IMR-90 (cell line): ENCODE measurements at regions not wholly inside any gene's neighbourhood (a gene's known extent, or its start where the extent isn't known, plus 50 kb on each side); places are given as distances from the start of the nearest gene placed in this dataset.

Experiments used
- ATAC-seq: fragments of 200-7000 bp; cut with Tn5 transposase; 2 replicates; pipeline ENCODE4 v1.9.1; 2020; ENCODE audit warnings: low read depth, mild to moderate bottlenecking, moderate library complexity
- BruUV-seq: library from RNA; stranded (reverse); fragments of 400-500 nt; replicated peaks from 2 replicates; lab custom pipeline; 2021; lab: Mats Ljungman, UMichigan
- CTCF ChIA-PET: fragments of 300-600 bp; formaldehyde crosslinking; extraction: SDS; loops from one replicate; lab custom pipeline; 2021; ENCODE audit warnings: antibody characterized with exemption; lab: Yijun Ruan, JAX
- POLR2A ChIA-PET: fragments of 300-600 bp; sonication (Branson Sonifier 250); formaldehyde crosslinking; loops from one replicate; lab custom pipeline; 2022; ENCODE audit warnings: antibody characterized with exemption; ENCODE audit not compliant: unreplicated experiment; lab: Charles Lee
- DNase-seq: peaks from one replicate; pipeline ENCODE4 v3.0.0; 2013
- H2AFZ ChIP-seq: replicated peaks from 2 replicates; pipeline ENCODE3; 2013; ENCODE audit warnings: low read length, mild to moderate bottlenecking; ENCODE audit not compliant: poor library complexity
- H2AK5ac ChIP-seq: 2 replicates; pipeline ENCODE4 v1.6.1; 2013; ENCODE audit warnings: low read depth, low read length, inconsistent platforms
- H2AK9ac ChIP-seq: replicated peaks from 2 replicates; pipeline ENCODE3; 2013; ENCODE audit warnings: mild to moderate bottlenecking, low read depth, low read length, moderate library complexity; ENCODE audit not compliant: poor library complexity
- H2BK120ac ChIP-seq: 2 replicates; pipeline ENCODE4 v1.6.1; 2013; ENCODE audit warnings: low read depth, low read length, inconsistent platforms
- H2BK15ac ChIP-seq: 3 replicates; pipeline ENCODE4 v1.6.1; 2013; ENCODE audit warnings: low read depth, low read length, inconsistent platforms
- H2BK20ac ChIP-seq: 2 replicates; pipeline ENCODE4 v1.6.1; 2013; ENCODE audit warnings: low read depth, mild to moderate bottlenecking, inconsistent platforms, low read length, moderate library complexity
- H2BK5ac ChIP-seq: 2 replicates; pipeline ENCODE4 v1.6.1; 2013; ENCODE audit warnings: mild to moderate bottlenecking, low read depth, low read length, inconsistent platforms; ENCODE audit not compliant: poor library complexity, severe bottlenecking
- H3K14ac ChIP-seq: replicated peaks from 2 replicates; pipeline ENCODE4 v1.6.1; 2013; ENCODE audit warnings: low read depth, low read length, inconsistent platforms
- H3K18ac ChIP-seq: 2 replicates; pipeline ENCODE4 v1.6.1; 2013; ENCODE audit warnings: low read depth, low read length, control low read depth
- H3K23ac ChIP-seq: 2 replicates; pipeline ENCODE4 v1.6.1; 2013; ENCODE audit warnings: low read depth, low read length, inconsistent platforms
- H3K27ac ChIP-seq: 2 replicates; pipeline ENCODE4 v1.5.1; 2013; ENCODE audit warnings: mild to moderate bottlenecking, control low read depth, low read length; ENCODE audit not compliant: insufficient read depth
- H3K27me3 ChIP-seq: 2 replicates; pipeline ENCODE4 v1.6.1; 2013; ENCODE audit warnings: low read length; ENCODE audit not compliant: control insufficient read depth, insufficient read depth
- H3K36me3 ChIP-seq: 2 replicates; pipeline ENCODE4 v1.6.1; 2013; ENCODE audit warnings: low read length, mixed read lengths; ENCODE audit not compliant: control insufficient read depth, insufficient read depth
- H3K4ac ChIP-seq: 2 replicates; pipeline ENCODE4 v1.6.1; 2013; ENCODE audit warnings: low read depth, low read length, inconsistent platforms
- H3K4me1 ChIP-seq: 2 replicates; pipeline ENCODE4 v1.6.1; 2013; ENCODE audit warnings: low read length, mixed read lengths; ENCODE audit not compliant: control insufficient read depth, insufficient read depth
- H3K4me2 ChIP-seq: 2 replicates; pipeline ENCODE4 v1.6.1; 2013; ENCODE audit warnings: low read depth, mild to moderate bottlenecking, control low read depth, low read length, moderate library complexity
- H3K4me3 ChIP-seq: 2 replicates; pipeline ENCODE4 v1.5.1; 2013; ENCODE audit warnings: low read depth, mild to moderate bottlenecking, control low read depth, low read length, moderate library complexity; ENCODE audit not compliant: insufficient read depth
- H3K56ac ChIP-seq: 2 replicates; pipeline ENCODE4 v1.6.1; 2013; ENCODE audit warnings: low read length, inconsistent platforms; ENCODE audit not compliant: insufficient read depth; ENCODE audit errors: extremely low read depth
- H3K79me1 ChIP-seq, 2 experiments: 2 replicates each; pipeline ENCODE4 v1.6.1; 2013; ENCODE audit warnings: low read length in 2 of 2, inconsistent platforms in 1 of 2, low read depth in 1 of 2
- H3K9ac ChIP-seq: 2 replicates; pipeline ENCODE4 v1.6.1; 2013; ENCODE audit warnings: low read depth, low read length, control low read depth
- H3K9me1 ChIP-seq: 2 replicates; pipeline ENCODE4 v1.6.1; 2013; ENCODE audit warnings: low read length, inconsistent platforms; ENCODE audit not compliant: insufficient read depth
- H3K9me3 ChIP-seq: 2 replicates; pipeline ENCODE4 v1.6.1; 2013; ENCODE audit warnings: low read length; ENCODE audit not compliant: control insufficient read depth, insufficient read depth
- H4K20me1 ChIP-seq: 2 replicates; pipeline ENCODE4 v1.6.1; 2013; ENCODE audit warnings: low read length, inconsistent platforms; ENCODE audit not compliant: insufficient read depth
- H4K5ac ChIP-seq: 2 replicates; pipeline ENCODE4 v1.6.1; 2013; ENCODE audit warnings: mild to moderate bottlenecking, low read depth, low read length, control low read depth
- H4K8ac ChIP-seq, 2 experiments: 2 replicates each; pipeline ENCODE4 v1.6.1; 2013; ENCODE audit warnings: low read depth in 2 of 2, low read length in 2 of 2, control low read depth in 1 of 2, inconsistent platforms in 1 of 2
- H4K91ac ChIP-seq: 2 replicates; pipeline ENCODE4 v1.6.1; 2013; ENCODE audit warnings: low read depth, low read length, inconsistent platforms; ENCODE audit not compliant: insufficient read depth
- CEBPB ChIP-seq: IDR thresholded peaks from 2 replicates; pipeline ENCODE4 v1.6.1; 2012; ENCODE audit warnings: low read depth, low read length, improper control_type of control experiment
- FOS ChIP-seq: fragments of 150-350 bp; IDR thresholded peaks from 2 replicates; pipeline ENCODE4 v1.6.1; 2016; ENCODE audit warnings: low read depth, low read length
- MAFK ChIP-seq: IDR thresholded peaks from 2 replicates; pipeline ENCODE4 v1.6.1; 2012; ENCODE audit warnings: low read depth, low read length, improper control_type of control experiment
- MXI1 ChIP-seq: IDR thresholded peaks from 2 replicates; pipeline ENCODE4 v1.6.1; 2012; ENCODE audit warnings: low read depth, mild to moderate bottlenecking, low read length, moderate library complexity, borderline replicate concordance
- RAD21 ChIP-seq: IDR thresholded peaks from 2 replicates; pipeline ENCODE4 v1.6.1; 2012; ENCODE audit warnings: low read length, improper control_type of control experiment
- RCOR1 ChIP-seq: IDR thresholded peaks from 2 replicates; pipeline ENCODE4 v1.6.1; 2012; ENCODE audit warnings: mild to moderate bottlenecking, low read length, improper control_type of control experiment; ENCODE audit not compliant: insufficient replicate concordance
- RFX5 ChIP-seq: IDR thresholded peaks from 2 replicates; pipeline ENCODE4 v1.8.0; 2012; ENCODE audit warnings: low read depth, mild to moderate bottlenecking, low read length, moderate library complexity
- WGBS, 2 experiments: methylation state at CpG; one replicate each; pipeline versions ENCODE4 v1.1.5 to v1.1.7; 2013; ENCODE audit warnings: missing lambda C conversion rate in 2 of 2; ENCODE audit not compliant: insufficient read length in 1 of 2; ENCODE audit errors: extremely low coverage in 2 of 2; 5-methylcytosine and 5-hydroxymethylcytosine counted together
- dilution Hi-C: fragments of 300-500 bp; cut with HindIII; formaldehyde crosslinking; loops from one replicate; pipeline ENCODE4 v1.14.3; 2018; ENCODE audit warnings: low sequenced_read_pairs; ENCODE audit not compliant: unreplicated experiment
- in situ Hi-C: fragments of 300-500 bp; cut with MboI; formaldehyde crosslinking; loops from 3 replicates; pipeline ENCODE4 v1.14.3; 2019; ENCODE audit warnings: low sequenced_read_pairs, inconsistent platforms, mixed read lengths
- intact Hi-C: fragments of 100-400 bp; cut with micrococcal nuclease; formaldehyde crosslinking; loops from 2 replicates; pipeline ENCODE4 v1.10.0; 2022
- TF ChIP-seq, protein P1 (sequence below): fragments of 150-350 bp; IDR thresholded peaks from 2 replicates; pipeline ENCODE4 v1.6.1; 2017; ENCODE audit warnings: mild to moderate bottlenecking, antibody characterized with exemption, low read length, low read depth

DNA sequence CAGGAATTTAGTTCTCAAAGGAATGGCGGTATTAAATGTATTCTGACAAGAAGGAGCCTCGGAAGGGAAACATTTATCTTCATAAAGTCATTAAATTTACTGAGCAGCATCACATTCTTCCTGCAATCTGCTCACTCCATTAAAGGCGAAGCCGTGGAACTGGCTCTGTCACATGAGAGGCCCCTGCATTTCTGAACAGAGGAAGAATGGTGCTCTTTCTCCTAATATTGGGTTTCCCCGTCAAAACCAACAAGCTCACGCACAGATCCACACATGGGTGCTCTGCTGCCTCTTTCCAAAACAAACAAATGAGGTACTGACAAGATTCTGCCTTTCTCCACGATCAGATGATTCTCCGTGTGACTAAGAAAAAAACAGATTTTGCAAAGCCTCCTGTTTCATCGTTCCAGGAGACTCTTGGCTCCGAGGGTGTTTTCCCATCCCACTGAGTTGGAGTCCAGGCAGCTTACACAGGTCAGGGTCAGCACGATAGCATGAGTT lies 191.2 kb downstream of the IDS start:
- Histone ChIP-seq H3K36me3 (no peaks in the 10 kb centered on the region), H3K4me3 (no peak overlapping the region), H3K4ac (no peak overlapping the region), H4K20me1 (no peaks in the 10 kb centered on the region), H4K8ac (no peak overlapping the region), H2AK5ac (no peak overlapping the region), H3K27me3 (no peaks in the 10 kb centered on the region), H3K23ac (no peak overlapping the region), H4K5ac (no peak overlapping the region), H2BK120ac (no peak overlapping the region), H3K9ac (no peak overlapping the region), H3K4me2 (no peak overlapping the region), H2AFZ (no peak overlapping the region), H2BK5ac (no peak overlapping the region), H2BK20ac (no peak overlapping the region), H3K9me3 (no peaks in the 10 kb centered on the region), H3K18ac (no peak overlapping the region), H3K27ac (no peak overlapping the region), H2AK9ac (no peak overlapping the region), H3K56ac (no peak overlapping the region), H3K14ac (no peak overlapping the region), H3K79me1 (no peaks in the 10 kb centered on the region), H3K9me1 (no peaks in the 10 kb centered on the region), H2BK15ac (no peak overlapping the region), H4K91ac (no peak overlapping the region), H3K4me1 (no peaks in the 10 kb centered on the region)
- ATAC-seq (no peak), DNase-seq (no peak)
- no CpG with 5 or more reads among the region's 11 CpGs for WGBS, 2 experiments
- TF ChIP-seq MAFK (no peak), RCOR1 (no peak), FOS (no peak), CEBPB (no peak), RFX5 (no peak), MXI1 (no peak), RAD21 (no peak)
- TF ChIP-seq, protein P1, sequence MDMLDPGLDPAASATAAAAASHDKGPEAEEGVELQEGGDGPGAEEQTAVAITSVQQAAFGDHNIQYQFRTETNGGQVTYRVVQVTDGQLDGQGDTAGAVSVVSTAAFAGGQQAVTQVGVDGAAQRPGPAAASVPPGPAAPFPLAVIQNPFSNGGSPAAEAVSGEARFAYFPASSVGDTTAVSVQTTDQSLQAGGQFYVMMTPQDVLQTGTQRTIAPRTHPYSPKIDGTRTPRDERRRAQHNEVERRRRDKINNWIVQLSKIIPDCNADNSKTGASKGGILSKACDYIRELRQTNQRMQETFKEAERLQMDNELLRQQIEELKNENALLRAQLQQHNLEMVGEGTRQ: no peak
- intact Hi-C loops: no loop called here
- ChIA-PET CTCF (no interaction called here), POLR2A (no interaction called here)
- no TSS peak for BruUV-seq
- dilution Hi-C loops: no loop called here
- in situ Hi-C loops: no loop called here
